GM12891 (cell line): ENCODE measurements at regions not wholly inside any gene's neighbourhood (a gene's known extent, or its start where the extent isn't known, plus 50 kb on each side); places are given as distances from the start of the nearest gene placed in this dataset.

ENCODE experiments used
- POLR2A ChIP-seq: IDR thresholded peaks from 2 replicates; pipeline ENCODE4 v1.6.1; 2011; ENCODE audit warnings: low read depth, low read length, control low read depth
- POLR2AphosphoS5 ChIP-seq: IDR thresholded peaks from 2 replicates; pipeline ENCODE4 v1.6.1; 2011; ENCODE audit warnings: low read depth, low read length, control low read depth
- SPI1 ChIP-seq: IDR thresholded peaks from 2 replicates; pipeline ENCODE4 v1.6.1; 2011; ENCODE audit warnings: low read depth, low read length, control low read depth

DNA sequence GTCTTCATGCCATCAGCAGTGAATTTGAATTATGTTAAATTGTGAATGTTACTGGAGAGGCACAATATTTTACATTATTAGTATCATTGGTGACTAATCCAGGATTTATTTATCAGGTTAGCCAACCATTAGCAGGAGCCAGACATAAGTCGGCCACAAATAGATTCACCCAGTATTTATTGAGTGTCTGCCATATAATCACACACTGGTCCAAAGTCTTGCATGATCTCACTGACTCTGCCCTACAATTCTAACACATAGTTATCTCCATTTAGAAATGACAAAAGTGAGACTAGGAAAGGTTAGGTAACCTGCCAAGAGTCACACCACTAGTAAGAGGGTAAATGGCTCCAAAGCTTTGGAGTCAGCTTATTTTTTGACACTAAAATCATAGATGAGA is 179.6 kb downstream of the BLID start:
- TF ChIP-seq POLR2A (no peak), POLR2AphosphoS5 (no peak), SPI1 (no peak)
